ENCODE measurements at regions not wholly inside any gene's neighbourhood (a gene's known extent, or its start where the extent isn't known, plus 50 kb on each side); places are given as distances from the start of the nearest gene placed in this dataset.

DNA sequence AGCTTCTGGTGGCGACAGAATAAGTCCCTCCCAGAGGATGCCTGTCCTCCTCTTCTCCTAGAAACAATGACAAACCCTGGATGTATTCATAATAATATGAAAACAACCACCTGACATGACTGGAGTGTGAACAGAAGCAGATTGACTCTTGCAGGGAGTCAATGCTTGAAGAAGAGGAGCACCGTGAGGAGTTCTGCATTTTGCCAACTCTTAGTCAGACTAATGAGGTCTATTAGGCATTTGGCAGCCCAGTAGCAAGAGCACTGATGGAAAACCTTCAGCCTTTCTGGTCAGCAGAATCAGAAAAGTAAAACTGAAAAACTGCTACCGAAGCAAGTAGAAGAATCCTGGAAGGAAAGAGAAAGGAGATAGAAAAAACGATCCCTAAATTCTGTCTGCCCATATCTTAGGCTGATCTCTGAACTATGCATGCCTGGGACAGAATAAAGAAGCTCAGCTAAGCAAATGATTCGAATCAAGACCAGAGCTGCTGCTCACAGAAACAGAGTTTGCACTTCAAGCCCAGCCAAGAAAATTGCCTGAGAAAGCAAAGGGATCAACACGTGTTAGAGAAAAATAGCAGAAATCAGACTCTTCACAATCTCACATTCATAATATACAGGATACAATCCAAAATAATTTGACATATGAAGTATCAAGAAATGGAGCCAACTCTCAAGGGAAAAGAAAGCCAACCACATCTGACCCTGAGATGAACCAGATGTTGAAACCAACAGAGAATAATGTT, 69.5 kb upstream of the OSMR start:
- POLR2A ChIA-PET (ENCODE audit: low non-redundant PET): no interaction called here
- intact Hi-C loops (cut with micrococcal nuclease; ENCODE audit: unreplicated experiment): no loop called here
- TF ChIP-seq, protein P1, sequence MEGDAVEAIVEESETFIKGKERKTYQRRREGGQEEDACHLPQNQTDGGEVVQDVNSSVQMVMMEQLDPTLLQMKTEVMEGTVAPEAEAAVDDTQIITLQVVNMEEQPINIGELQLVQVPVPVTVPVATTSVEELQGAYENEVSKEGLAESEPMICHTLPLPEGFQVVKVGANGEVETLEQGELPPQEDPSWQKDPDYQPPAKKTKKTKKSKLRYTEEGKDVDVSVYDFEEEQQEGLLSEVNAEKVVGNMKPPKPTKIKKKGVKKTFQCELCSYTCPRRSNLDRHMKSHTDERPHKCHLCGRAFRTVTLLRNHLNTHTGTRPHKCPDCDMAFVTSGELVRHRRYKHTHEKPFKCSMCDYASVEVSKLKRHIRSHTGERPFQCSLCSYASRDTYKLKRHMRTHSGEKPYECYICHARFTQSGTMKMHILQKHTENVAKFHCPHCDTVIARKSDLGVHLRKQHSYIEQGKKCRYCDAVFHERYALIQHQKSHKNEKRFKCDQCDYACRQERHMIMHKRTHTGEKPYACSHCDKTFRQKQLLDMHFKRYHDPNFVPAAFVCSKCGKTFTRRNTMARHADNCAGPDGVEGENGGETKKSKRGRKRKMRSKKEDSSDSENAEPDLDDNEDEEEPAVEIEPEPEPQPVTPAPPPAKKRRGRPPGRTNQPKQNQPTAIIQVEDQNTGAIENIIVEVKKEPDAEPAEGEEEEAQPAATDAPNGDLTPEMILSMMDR (conservative IDR thresholded peaks at IDR 0.05; ENCODE audit: low read depth, low read length): no peak
- no peak for TF ChIP-seq EZH2 (IDR thresholded peaks at IDR 0.05; ENCODE audit: borderline replicate concordance, low read depth, low read length, poor library complexity, severe bottlenecking)

DNA sequence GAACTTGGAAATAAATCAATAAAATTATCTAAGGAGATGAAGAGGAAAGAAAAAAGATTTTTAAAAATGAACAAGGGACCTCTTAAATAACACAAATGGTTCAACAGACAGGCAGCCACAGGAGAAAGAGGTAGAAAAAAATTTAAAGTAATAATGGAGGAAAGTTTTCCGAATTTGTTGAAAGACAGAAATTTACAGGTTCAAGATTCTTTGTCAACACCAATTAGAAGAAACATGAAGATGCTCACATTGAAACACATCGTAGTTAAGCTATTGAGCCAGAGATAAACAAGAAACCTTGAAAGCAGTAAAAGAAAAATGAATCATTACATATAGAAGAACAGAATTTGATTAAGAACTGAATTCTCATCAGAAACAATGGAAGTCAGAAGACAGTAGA, 68.7 kb upstream of the OSMR start:
- BruUV-seq (replicated peaks): no TSS peak

More for the DNA sequence above, 69.5 kb upstream of the OSMR start:
- Histone ChIP-seq H3K27ac (ENCODE audit: low read depth, low read length, poor library complexity, severe bottlenecking) (no peak overlapping the region), H3K4me3 (ENCODE audit: low read depth, low read length, poor library complexity, severe bottlenecking) (no peak overlapping the region), H3K9me3 (ENCODE audit: low read depth, low read length, poor library complexity, severe bottlenecking) (no peaks in the 10 kb centered on the region), H3K36me3 (ENCODE audit: insufficient read depth, low read length, poor library complexity, severe bottlenecking) (no peaks in the 10 kb centered on the region), H3K4me1 (ENCODE audit: insufficient read depth, low read length, poor library complexity, severe bottlenecking) (peaks cover 12% of the 10 kb centered on the region), H3K27me3 (replicated peaks; ENCODE audit: insufficient read depth, low read depth, low read length, poor library complexity) (no peaks in the 10 kb centered on the region)
- CTCF ChIA-PET: no interaction called here
- no peak for DNase-seq (ENCODE audit: low spot score)
- no TSS peak for BruUV-seq (replicated peaks)

DNA sequence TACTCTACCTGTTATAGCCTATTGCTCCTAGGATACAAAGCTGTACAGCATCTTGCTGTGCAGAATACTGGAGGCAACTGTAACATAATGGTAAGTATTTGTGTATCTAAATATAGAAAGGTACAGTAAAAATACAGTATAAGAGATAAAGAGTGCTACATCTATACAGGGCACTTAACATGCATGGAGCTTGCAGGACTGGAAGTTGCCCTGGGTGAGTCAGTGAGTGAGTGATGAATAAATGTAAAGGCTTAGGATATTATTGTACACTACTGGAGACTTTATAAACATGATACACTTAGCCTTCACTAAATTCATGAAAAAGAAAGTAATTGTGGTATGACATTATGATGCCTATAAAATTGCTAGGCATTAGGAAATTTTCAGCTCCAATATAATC, 65.5 kb upstream of the OSMR start:
- no TSS peak for BruUV-seq (replicated peaks)
- intact Hi-C loops (cut with micrococcal nuclease; ENCODE audit: unreplicated experiment): no loop called here
- no peak overlapping the region for H3K4me3 ChIP-seq (ENCODE audit: low read depth, low read length, poor library complexity, severe bottlenecking)
- DNase-seq (ENCODE audit: low spot score): no peak
- ChIA-PET CTCF (interaction anchor here (0.6 to 1.1 kb wide), 3 partner anchors 27 to 339 kb away, joined by 3 to 4 read pairs (median 3); no protein-coding TSS in a partner anchor), POLR2A (ENCODE audit: low non-redundant PET) (no interaction called here)
- TF ChIP-seq EZH2 (IDR thresholded peaks at IDR 0.05; ENCODE audit: borderline replicate concordance, low read depth, low read length, poor library complexity, severe bottlenecking): no peak
- TF ChIP-seq, protein P1 (conservative IDR thresholded peaks at IDR 0.05; ENCODE audit: low read depth, low read length): no peak
- H3K27ac ChIP-seq (ENCODE audit: low read depth, low read length, poor library complexity, severe bottlenecking): no peak overlapping the region
- H3K27me3 ChIP-seq (replicated peaks; ENCODE audit: insufficient read depth, low read depth, low read length, poor library complexity): no peaks in the 10 kb centered on the region
- no peaks in the 10 kb centered on the region for H3K36me3 ChIP-seq (ENCODE audit: insufficient read depth, low read length, poor library complexity, severe bottlenecking)
- H3K9me3 ChIP-seq (ENCODE audit: low read depth, low read length, poor library complexity, severe bottlenecking): no peaks in the 10 kb centered on the region
- peaks cover 24% of the 10 kb centered on the region for H3K4me1 ChIP-seq (ENCODE audit: insufficient read depth, low read length, poor library complexity, severe bottlenecking)

More for the DNA sequence above, 68.7 kb upstream of the OSMR start:
- Histone ChIP-seq H3K4me3 (ENCODE audit: low read depth, low read length, poor library complexity, severe bottlenecking) (no peak overlapping the region), H3K36me3 (ENCODE audit: insufficient read depth, low read length, poor library complexity, severe bottlenecking) (no peaks in the 10 kb centered on the region), H3K4me1 (ENCODE audit: insufficient read depth, low read length, poor library complexity, severe bottlenecking) (peaks cover 12% of the 10 kb centered on the region), H3K27ac (ENCODE audit: low read depth, low read length, poor library complexity, severe bottlenecking) (no peak overlapping the region), H3K9me3 (ENCODE audit: low read depth, low read length, poor library complexity, severe bottlenecking) (no peaks in the 10 kb centered on the region), H3K27me3 (replicated peaks; ENCODE audit: insufficient read depth, low read depth, low read length, poor library complexity) (no peaks in the 10 kb centered on the region)
- CTCF ChIA-PET: no interaction called here
- DNase-seq (ENCODE audit: low spot score): no peak
- TF ChIP-seq EZH2 (IDR thresholded peaks at IDR 0.05; ENCODE audit: borderline replicate concordance, low read depth, low read length, poor library complexity, severe bottlenecking): no peak
- TF ChIP-seq, protein P1 (conservative IDR thresholded peaks at IDR 0.05; ENCODE audit: low read depth, low read length): no peak
- intact Hi-C loops (cut with micrococcal nuclease; ENCODE audit: unreplicated experiment): no loop called here
- POLR2A ChIA-PET (ENCODE audit: low non-redundant PET): no interaction called here

Measured in A673 (cell line).